ENCODE measurements at regions not wholly inside any gene's neighbourhood (a gene's known extent, or its start where the extent isn't known, plus 50 kb on each side); places are given as distances from the start of the nearest gene placed in this dataset.

DNA sequence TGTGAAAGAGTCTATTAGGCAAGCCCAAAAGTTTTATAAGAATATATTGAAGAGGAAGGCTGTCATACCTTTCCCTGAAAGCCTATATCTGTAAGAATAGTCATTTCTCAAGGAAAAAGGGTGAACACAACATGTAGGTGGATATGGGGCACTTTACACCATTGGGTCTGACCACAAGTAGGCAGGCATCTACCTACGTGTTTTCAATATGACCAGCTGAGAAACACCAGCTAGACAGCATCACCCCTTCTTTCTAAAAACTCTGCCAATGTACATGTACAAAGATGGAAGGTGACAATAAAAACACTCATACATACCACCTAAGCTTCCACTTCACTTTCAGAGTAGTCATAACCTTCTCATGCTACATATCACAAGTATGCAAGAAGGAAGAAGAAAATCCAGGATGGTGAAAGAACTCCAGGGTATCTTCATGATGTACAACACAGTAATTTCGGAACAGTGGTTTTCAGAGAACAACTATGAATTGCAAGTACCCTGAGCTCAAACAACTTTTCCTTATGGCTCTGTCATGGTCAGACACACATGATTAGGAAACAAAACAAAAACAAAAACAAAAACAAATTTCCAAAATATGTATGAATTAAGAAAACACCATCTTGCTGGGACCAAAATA lies 98.5 kb upstream of the ADGRL2 start:
- Histone ChIP-seq H3K4me2 (ENCODE audit: low read length) (no peak overlapping the region), H2AFZ (ENCODE audit: low read length) (no peak overlapping the region), H3K4me3 (ENCODE audit: low read depth, low read length, poor library complexity, severe bottlenecking) (no peak overlapping the region), H3K27ac (ENCODE audit: low read depth, low read length, poor library complexity, severe bottlenecking) (no peak overlapping the region), H3K9me3 (ENCODE audit: low read length) (no peaks in the 10 kb centered on the region), H3K36me3 (ENCODE audit: insufficient read depth, low read length) (no peaks in the 10 kb centered on the region), H3K27me3 (ENCODE audit: insufficient read depth, low read length) (no peaks in the 10 kb centered on the region), H3K4me1 (ENCODE audit: insufficient read depth, low read length, severe bottlenecking) (no peaks in the 10 kb centered on the region), H3F3A (ENCODE audit: insufficient read depth, low read length) (no peaks in the 10 kb centered on the region), H3K79me2 (ENCODE audit: insufficient read depth, low read length) (no peaks in the 10 kb centered on the region), H3K9me2 (ENCODE audit: low read depth, low read length) (no peaks in the 10 kb centered on the region), H4K20me1 (ENCODE audit: insufficient read depth, low read length) (no peaks in the 10 kb centered on the region), H3K9ac (ENCODE audit: low read length) (no peak overlapping the region)
- TF ChIP-seq, protein P1, sequence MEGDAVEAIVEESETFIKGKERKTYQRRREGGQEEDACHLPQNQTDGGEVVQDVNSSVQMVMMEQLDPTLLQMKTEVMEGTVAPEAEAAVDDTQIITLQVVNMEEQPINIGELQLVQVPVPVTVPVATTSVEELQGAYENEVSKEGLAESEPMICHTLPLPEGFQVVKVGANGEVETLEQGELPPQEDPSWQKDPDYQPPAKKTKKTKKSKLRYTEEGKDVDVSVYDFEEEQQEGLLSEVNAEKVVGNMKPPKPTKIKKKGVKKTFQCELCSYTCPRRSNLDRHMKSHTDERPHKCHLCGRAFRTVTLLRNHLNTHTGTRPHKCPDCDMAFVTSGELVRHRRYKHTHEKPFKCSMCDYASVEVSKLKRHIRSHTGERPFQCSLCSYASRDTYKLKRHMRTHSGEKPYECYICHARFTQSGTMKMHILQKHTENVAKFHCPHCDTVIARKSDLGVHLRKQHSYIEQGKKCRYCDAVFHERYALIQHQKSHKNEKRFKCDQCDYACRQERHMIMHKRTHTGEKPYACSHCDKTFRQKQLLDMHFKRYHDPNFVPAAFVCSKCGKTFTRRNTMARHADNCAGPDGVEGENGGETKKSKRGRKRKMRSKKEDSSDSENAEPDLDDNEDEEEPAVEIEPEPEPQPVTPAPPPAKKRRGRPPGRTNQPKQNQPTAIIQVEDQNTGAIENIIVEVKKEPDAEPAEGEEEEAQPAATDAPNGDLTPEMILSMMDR (IDR thresholded peaks at IDR 0.05; ENCODE audit: low read length) = no peak
- no peak for TF ChIP-seq EZH2 (IDR thresholded peaks at IDR 0.05; ENCODE audit: borderline replicate concordance, low read length)

DNA sequence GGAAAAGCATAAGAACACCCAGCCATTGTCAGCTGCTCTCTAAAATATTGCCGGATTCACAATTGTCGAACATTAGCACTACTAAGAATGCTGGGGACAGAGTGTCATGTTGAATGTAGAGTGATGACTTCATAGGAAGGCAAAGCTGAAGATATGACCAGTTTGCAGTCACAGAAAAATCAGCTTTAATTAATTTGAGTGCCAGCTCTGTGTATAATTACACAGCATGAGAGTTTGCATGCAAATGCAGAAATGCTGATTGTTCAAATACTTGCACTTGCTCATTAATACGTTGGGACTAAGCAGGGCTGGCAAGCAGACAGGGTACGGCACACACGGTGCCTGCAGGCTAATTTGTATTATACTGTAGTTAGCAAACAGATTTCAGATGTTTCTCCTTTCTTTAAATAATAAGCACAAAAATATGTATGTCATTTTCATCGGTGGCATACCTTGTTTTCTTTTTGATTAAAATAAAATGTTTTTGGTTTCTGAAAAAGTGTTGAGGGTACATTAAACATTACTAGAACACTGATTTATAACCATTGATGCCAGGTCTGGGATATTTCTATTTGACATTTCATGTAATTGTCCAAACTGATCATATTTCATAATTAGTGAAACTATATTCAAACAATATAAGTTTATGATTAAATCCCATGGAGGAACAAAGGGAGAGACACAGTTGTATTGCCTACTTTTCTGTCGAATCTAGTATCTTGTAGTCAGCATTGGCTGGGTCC lies 99.8 kb upstream of the ADGRL2 start:
- Histone ChIP-seq H3K36me3 (ENCODE audit: insufficient read depth, low read length) (no peaks in the 10 kb centered on the region), H3K79me2 (ENCODE audit: insufficient read depth, low read length) (no peaks in the 10 kb centered on the region), H3K27me3 (ENCODE audit: insufficient read depth, low read length) (no peaks in the 10 kb centered on the region), H3K27ac (ENCODE audit: low read depth, low read length, poor library complexity, severe bottlenecking) (no peak overlapping the region), H3F3A (ENCODE audit: insufficient read depth, low read length) (no peaks in the 10 kb centered on the region), H3K4me2 (ENCODE audit: low read length) (no peak overlapping the region), H3K4me1 (ENCODE audit: insufficient read depth, low read length, severe bottlenecking) (no peaks in the 10 kb centered on the region), H2AFZ (ENCODE audit: low read length) (no peak overlapping the region), H4K20me1 (ENCODE audit: insufficient read depth, low read length) (no peaks in the 10 kb centered on the region), H3K4me3 (ENCODE audit: low read depth, low read length, poor library complexity, severe bottlenecking) (no peak overlapping the region), H3K9me2 (ENCODE audit: low read depth, low read length) (no peaks in the 10 kb centered on the region), H3K9me3 (ENCODE audit: low read length) (no peaks in the 10 kb centered on the region), H3K9ac (ENCODE audit: low read length) (no peak overlapping the region)
- no peak for TF ChIP-seq EZH2 (IDR thresholded peaks at IDR 0.05; ENCODE audit: borderline replicate concordance, low read length)
- TF ChIP-seq, protein P1 (IDR thresholded peaks at IDR 0.05; ENCODE audit: low read length) = no peak

DNA sequence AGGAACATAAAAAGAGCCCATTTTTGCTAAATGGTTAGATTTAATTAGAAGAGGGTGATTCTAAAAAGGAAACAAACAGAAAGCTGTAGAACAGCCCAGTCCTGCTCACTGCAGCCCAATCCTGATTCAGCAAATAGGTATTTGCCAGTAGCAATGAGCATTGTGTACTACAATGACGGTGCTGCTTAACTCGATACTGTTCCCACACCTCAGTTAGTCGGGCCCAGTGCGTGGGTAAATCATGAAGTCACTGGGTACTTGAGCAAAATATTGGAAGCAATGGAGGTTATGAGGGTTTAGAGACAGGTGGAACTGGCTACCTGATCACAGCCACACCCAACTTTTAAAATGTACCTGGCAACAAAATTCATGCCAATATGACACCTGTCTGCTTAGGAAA lies 101.5 kb upstream of the ADGRL2 start:
- no peaks in the 10 kb centered on the region for H4K20me1 ChIP-seq (ENCODE audit: insufficient read depth, low read length)
- H3K36me3 ChIP-seq (ENCODE audit: insufficient read depth, low read length) = no peaks in the 10 kb centered on the region
- H3K9ac ChIP-seq (ENCODE audit: low read length) = no peak overlapping the region
- TF ChIP-seq EZH2 (IDR thresholded peaks at IDR 0.05; ENCODE audit: borderline replicate concordance, low read length) = no peak
- TF ChIP-seq, protein P1 (IDR thresholded peaks at IDR 0.05; ENCODE audit: low read length) = no peak
- no peak overlapping the region for H3K4me2 ChIP-seq (ENCODE audit: low read length)
- no peaks in the 10 kb centered on the region for H3K27me3 ChIP-seq (ENCODE audit: insufficient read depth, low read length)
- H3F3A ChIP-seq (ENCODE audit: insufficient read depth, low read length) = no peaks in the 10 kb centered on the region
- no peak overlapping the region for H2AFZ ChIP-seq (ENCODE audit: low read length)
- no peak overlapping the region for H3K27ac ChIP-seq (ENCODE audit: low read depth, low read length, poor library complexity, severe bottlenecking)
- no peaks in the 10 kb centered on the region for H3K9me3 ChIP-seq (ENCODE audit: low read length)
- H3K4me1 ChIP-seq (ENCODE audit: insufficient read depth, low read length, severe bottlenecking) = no peaks in the 10 kb centered on the region
- no peaks in the 10 kb centered on the region for H3K9me2 ChIP-seq (ENCODE audit: low read depth, low read length)
- no peak overlapping the region for H3K4me3 ChIP-seq (ENCODE audit: low read depth, low read length, poor library complexity, severe bottlenecking)
- H3K79me2 ChIP-seq (ENCODE audit: insufficient read depth, low read length) = no peaks in the 10 kb centered on the region
